ENCODE measurements at regions not wholly inside any gene's neighbourhood (a gene's known extent, or its start where the extent isn't known, plus 50 kb on each side); places are given as distances from the start of the nearest gene placed in this dataset.
A peak's percentile ranks its signal among the peaks of the same experiment; 100 is the strongest.

DNA sequence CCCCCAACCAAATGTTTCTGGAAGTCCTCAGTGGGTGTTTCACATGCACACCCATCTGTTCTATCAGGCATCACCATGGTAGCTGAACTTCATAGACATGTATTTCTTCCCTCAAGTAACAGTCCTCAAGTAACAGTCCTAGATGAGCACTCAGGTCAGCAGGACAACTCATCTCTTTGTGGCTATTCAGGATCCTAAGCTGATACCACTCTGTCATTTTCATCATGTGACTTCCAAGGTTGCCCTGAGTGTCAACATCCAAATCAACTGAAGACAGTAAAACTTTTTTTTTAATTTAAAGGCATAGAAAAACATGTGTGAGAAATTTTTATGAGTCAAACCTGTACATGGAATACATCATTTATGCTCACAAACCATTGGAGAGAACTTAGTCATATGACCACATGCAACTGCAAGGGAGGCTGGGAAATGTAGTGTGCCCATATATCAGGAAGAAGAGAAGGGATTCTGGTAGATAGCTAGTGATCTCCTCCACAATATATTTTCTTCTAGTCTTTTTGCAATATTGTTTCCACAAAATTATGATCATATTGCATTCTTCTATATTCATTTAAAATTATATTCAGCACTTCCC is 64.2 kb upstream of the FST start:
- peak; percentile 16 for DNase-seq (ENCODE audit: low spot score)

DNA sequence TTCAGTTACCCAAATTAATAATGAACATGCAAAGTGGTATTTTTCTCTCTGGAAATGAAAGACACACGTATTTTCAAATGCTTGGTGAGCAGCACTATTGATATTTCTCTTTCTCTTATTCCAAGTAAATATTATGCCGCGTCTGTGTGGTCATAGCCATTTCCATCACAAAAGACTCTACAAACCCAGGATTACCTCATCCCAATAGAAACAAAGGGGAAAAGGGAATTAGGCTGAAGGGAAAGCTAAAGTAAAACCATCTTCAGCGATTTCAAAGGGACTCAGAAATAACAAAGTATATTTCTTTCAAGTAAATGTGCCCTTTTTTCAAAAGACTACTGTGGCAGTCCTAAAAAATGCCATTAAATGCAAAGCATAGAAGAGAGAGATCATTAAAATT is 62.0 kb upstream of the FST start:
- no peak for DNase-seq (ENCODE audit: low spot score)

DNA sequence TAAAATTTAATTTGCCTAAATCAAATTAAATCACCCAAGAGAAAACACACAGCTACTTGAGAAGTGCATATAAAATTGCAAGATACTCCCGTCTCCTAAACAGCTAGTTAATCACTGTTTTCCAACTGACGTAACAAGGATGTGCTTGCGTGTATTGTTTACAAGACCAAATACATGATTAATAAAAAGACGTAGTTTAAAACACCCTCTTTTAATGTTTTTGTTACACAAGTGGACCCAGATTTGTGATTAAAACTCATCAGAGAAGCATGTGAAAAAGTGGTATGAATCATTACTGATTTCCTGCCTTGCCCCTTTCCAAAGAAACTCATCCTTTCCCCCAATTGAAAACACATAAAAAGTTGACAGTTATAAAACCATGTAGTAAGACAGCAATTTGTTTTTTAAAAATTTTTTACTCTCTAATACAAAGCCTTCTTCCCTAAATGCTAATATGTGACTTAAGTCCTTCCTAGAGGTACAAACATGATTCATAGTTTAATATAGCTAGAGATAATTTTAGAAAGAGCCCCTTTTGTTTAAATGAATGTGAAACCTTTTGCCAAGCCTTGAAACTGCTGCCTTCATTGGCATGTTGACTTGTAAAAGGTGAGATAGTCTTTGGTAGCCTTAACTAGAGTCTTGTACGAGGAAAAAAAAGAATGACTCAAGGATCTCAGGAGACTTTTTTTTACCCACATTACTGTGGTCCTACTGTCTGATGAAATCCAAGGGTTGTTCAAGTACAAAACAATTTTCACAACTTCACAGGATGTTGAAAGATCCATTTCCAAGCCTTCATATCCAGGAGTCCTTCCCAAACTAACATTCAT is 61.4 kb upstream of the FST start:
- DNase-seq (ENCODE audit: low spot score) = no peak

DNA sequence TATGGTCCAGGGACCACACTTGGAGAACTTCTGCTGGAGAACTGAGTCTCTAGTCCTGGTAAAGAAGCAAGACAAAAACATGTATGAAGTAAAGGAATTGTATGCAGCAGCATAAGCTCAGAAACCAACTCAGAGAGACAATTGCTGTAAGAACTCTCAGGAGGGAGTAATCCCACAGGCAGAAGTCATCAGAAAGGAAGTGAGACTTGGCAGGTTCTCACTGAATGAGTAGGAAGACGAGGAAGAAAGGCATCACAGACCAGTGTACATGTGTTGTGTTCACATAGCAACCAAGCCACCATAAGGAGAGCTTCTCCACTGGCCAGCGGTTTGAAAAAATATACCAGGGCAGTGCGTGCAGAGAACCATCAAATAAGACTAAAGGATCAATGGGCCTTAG is 57.9 kb upstream of the FST start:
- DNase-seq (ENCODE audit: low spot score) = no peak

DNA sequence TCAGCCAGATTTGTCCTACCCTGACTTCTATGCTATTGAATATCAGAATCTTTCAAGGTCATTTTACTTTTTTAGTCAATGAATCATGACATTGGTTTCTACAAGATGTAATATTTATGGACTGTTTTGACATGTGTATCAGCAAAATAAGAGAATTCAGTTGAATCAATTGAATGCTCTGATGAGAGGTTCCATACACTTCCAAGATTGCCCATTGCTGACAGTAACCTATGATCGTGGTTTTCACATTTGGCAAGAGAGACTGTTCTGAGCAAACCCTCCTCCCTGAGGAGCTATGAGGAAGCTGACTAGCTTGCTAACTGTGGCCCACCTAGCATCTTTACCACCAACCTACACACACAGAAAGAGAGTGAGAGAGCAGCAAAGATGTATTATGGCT is 56.7 kb upstream of the FST start:
- DNase-seq (ENCODE audit: low spot score) = no peak

DNA sequence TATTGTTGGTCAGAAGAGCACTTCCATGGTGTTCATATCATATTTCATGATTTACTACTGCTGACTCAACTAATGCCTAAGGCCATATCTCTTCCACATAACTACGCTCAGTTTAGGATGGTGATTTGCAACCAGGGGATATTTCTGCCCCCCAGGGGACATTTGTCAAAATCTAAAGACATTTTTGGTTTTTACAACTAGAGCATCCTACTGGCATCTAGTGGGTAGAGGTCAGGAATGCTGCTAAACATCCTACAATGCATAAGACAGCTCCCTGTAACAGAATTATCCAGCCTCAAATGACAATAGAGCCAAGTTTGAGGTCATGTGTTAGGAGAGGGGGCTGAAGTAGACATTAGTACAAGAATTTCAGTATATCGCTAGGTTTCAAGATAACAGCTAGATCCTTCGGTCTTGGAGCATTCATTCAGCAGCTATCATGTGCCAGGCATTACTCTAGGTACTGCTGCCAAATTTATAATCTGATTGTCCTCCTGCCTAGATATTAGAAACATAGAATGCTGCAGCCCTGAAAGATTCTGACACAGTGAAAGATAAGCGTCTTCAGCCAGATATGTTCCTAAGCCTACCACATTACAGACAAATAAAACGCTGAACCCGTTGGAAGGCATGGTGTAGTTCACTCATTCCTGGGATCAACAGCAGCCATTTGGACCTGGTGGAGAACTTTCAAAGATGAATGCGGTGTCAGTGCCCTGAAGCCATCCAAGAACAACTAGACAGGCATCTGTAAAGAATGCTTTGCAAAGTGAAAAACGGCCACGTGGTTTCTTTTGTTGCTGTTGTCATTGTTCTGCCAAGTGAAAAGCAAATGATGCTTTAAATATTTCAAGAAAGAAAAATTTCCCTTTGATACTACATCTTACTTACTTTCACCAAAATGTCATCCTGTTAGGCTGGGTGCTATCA is 55.5 kb upstream of the FST start:
- no peak for DNase-seq (ENCODE audit: low spot score)

DNA sequence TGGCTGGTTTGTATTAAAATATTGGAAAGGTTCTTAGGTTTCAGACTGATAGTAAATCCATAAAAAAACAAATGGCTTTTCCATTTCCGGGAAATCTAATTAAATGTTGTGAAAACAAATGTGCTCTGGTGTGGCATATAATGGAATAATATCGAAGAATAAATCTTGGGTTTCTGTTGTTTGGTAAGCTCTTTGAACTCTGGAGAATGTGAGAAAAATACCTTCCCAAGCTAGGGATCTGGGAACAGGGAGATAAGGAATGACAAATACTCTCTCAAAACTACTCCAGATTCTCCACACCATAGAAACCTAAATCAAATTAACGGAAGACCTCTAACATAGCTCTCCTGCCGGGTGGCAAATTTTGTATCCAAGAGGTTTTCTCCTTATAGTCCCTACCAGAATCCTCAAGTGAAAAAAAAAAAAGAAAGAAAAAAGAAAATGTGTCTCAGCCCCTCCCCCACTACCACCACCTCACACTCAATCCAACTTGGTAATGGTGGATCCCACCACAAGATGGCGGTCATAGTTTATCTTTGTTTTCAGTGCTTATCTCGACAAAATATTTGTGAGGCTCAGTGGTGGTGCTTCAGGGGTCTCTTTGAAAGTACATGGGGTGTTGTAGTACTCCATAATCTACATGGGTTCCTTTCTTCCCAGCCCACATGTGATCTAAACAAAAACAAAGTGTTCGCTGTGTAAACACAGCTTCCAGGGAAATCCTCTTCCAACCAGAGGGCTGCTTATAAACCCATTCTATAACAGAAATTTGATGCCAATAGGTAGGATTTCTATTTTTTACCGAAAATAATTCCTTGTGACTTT is 54.5 kb upstream of the FST start:
- peak; percentile 5 for DNase-seq (ENCODE audit: low spot score)

DNA sequence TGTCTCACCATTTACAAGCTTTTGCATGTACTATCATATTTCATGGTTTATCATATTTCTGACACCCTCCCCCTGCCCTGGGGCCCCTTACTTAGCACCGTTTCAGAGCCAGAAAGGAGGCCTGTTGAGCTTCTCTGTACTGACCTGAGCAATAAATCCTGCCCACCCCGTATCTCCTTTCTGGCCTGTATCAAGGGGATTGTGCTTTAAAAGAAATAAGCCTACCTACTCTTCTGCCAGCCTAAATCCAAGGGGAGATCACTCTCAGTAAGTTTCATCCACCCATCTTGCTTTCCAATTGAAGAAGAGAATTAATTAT is 54.0 kb upstream of the FST start:
- DNase-seq (ENCODE audit: low spot score) = no peak

DNA sequence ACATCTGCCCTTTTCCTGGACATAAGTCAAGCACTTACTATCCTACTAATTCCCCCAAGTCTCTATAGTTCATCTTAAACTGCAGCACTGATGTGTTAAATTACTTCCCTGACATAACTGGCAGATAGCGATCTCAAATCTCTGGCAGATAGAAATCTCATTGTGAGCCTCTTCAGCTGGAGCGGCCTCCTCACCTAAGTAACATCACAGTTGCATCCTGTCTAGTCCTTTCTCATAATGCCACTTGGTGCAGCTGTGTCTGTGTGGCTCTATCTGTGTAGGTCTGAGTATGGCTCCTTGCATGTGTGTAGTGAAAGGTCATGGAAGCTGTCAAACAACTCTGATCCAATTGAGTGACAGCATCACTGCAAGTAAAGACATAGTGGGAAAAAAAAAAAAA is 53.6 kb upstream of the FST start:
- no peak for DNase-seq (ENCODE audit: low spot score)

DNA sequence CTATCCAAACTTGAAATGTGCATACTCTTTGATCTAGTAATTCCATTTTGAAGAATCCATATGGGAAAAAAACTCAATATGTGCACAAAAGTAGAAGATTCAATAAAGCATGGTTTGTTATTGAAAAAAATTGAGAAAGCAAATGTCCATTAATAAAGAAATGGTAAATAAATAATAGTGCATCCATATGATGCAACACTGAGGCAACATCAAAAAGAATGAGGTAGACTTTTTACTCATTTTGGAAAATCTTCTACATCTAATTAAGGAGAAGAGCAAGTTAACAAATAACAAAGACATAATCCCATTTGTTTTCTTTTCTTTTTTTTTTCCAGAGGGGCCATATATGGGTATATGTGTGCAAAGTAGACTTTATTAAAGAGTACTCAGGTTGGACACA is 52.5 kb upstream of the FST start:
- DNase-seq (ENCODE audit: low spot score) = no peak

DNA sequence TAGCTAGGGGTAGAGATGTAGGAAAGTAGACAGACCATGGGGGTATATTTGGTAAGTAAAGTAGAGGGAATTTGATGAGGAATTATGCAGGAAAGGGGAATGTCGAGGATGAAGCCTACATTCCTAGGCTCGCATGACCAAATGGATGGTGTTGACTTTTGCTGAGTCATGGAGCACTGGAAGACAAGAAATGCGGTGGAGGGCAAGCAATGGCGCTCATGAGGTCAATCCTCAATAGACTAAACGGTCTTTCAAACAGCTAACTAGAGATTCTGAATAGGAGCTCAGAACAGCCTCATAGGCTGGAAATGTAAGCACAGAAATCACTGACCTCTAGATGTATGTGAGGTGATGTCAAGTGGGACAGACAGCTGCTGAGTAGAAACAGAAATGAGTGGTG is 50.7 kb upstream of the FST start:
- DNase-seq (ENCODE audit: low spot score) = no peak

DNA sequence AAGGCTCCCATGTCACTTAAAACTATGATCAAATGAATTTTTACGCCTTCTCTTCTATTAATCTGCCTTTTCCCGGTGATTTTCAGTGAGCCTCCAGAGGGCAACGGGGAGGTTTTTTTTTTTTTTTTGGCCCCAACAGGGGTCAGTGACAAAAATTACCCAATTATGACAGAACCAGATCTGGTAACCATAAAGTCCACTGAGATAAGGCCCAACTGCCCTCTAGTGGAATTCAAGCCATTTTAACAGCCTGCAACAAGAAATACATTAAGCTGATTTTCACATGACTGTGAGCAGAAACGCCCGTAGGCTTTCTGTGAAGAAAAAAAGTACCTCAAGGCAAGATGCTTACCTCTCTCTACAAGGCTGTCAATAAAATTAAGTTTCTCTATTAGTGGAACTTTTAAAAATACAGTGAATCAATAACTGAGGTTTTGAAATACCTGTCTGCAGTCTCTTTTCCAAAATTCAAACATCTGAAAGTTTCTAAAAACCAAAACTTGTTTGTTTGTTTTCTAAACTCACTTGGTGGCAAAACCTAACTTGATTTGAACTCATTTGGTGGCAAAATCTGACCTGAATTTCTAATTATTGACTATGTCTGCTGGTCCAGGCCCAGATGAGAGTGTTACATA is 49.7 kb upstream of the FST start:
- DNase-seq (ENCODE audit: low spot score) = peak; percentile 20
